Liver (tissue), 3 donors: ENCODE measurements at regions not wholly inside any gene's neighbourhood (a gene's known extent, or its start where the extent isn't known, plus 50 kb on each side); places are given as distances from the start of the nearest gene placed in this dataset.

ENCODE experiments used
- ATF3 ChIP-seq: IDR thresholded peaks from 2 replicates; pipeline ENCODE4 v1.6.1; 2016; ENCODE audit warnings: antibody characterized with exemption
- CTCF ChIP-seq: fragments of 150-350 bp; IDR thresholded peaks from 2 replicates; pipeline ENCODE4 v1.5.1; 2017; ENCODE audit warnings: improper control_type of control experiment, low read depth, low read length; ENCODE audit not compliant: missing input control
- EGR1 ChIP-seq, 2 donors: IDR thresholded peaks; 2 replicates each; pipeline ENCODE4 v1.6.1; 2016 to 2018; ENCODE audit warnings: antibody characterized with exemption in 2 of 2, low read depth in 2 of 2
- FOXA1 ChIP-seq: IDR thresholded peaks from 2 replicates; pipeline ENCODE4 v1.6.1; 2016; ENCODE audit warnings: antibody characterized with exemption
- MAX ChIP-seq: IDR thresholded peaks from 2 replicates; pipeline ENCODE4 v1.6.1; 2016; ENCODE audit warnings: antibody characterized with exemption
- SP1 ChIP-seq: IDR thresholded peaks from 2 replicates; pipeline ENCODE4 v1.6.1; 2018; ENCODE audit warnings: antibody characterized with exemption, mild to moderate bottlenecking
- TAF1 ChIP-seq: conservative IDR thresholded peaks from 2 replicates; pipeline ENCODE4 v1.6.1; 2016; ENCODE audit warnings: antibody characterized with exemption, mild to moderate bottlenecking
- ZBTB33 ChIP-seq: IDR thresholded peaks from 2 replicates; pipeline ENCODE4 v1.6.1; 2016; ENCODE audit warnings: antibody characterized with exemption
- donor health status: healthy.
- donor health status: healthy.

DNA sequence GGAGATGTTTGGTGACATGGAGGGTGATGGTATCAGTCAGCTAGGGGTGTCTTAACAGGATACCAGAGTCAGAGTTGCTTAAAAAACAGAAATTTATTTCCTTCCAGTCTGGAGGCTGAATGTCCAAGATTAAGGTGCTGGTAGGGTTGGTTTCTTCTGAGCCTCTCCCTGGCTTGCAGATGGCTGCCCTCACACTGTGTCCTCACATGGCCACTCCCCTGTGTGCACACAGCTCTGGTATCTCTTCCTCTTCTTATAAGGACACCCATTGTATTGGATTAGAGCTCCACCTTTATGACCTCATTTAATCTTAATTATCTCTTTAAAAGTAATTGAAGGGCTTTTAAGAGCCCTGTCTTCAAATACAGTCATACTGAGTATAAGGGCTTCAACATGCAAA, 431.8 kb upstream of the MMS22L start:
- TF ChIP-seq CTCF, result no peak
- no peak for TF ChIP-seq ATF3
- no peak for TF ChIP-seq MAX
- TF ChIP-seq FOXA1, result no peak
- TF ChIP-seq SP1, result no peak
- no peak for TF ChIP-seq ZBTB33
- TF ChIP-seq EGR1 (IDR thresholded peaks at IDR 0.05; ENCODE audit: low read depth in 2 of 2), result no peak
- no peak for TF ChIP-seq TAF1
